ENCODE measurements at regions not wholly inside any gene's neighbourhood (a gene's known extent, or its start where the extent isn't known, plus 50 kb on each side); places are given as distances from the start of the nearest gene placed in this dataset.

DNA sequence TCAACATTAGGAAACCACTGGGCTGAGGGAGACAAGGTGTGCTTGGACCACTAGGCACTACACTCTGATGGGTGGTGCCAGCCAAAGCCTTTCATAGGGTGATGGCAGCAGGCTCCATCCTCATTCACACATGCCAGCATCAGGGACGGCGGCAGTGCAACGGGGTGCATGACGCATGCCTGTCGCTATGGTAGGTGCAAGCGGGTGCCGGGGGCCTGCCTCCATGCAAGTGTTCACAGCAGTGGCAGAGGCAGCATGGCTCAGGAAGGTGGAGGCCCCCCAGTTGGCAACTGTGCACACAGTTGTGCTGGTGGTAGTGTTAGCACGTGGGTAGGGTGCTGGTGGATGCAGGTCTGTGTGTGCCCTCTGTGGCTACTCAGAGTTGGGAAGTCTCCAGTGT, 184.1 kb downstream of the RELL1 start:
- no peak overlapping the region for H3K4me3 ChIP-seq (ENCODE audit: low read depth, low read length)
- no peaks in the 10 kb centered on the region for H3K36me3 ChIP-seq (ENCODE audit: control insufficient read depth in 2 of 2, insufficient read depth in 1 of 2, low read length in 2 of 2)
- H3K27ac ChIP-seq (ENCODE audit: extremely low read depth, low read depth, low read length), result no peak overlapping the region
- no peaks in the 10 kb centered on the region for H3K4me1 ChIP-seq (ENCODE audit: control insufficient read depth, insufficient read depth, low read length)
- H3K9me3 ChIP-seq (ENCODE audit: control insufficient read depth, insufficient read depth, low read depth, low read length), result no peaks in the 10 kb centered on the region
- TF ChIP-seq ZNF175 (tag by site-specific recombination; IDR thresholded peaks at IDR 0.05), result no peak
- TF ChIP-seq, protein P1, sequence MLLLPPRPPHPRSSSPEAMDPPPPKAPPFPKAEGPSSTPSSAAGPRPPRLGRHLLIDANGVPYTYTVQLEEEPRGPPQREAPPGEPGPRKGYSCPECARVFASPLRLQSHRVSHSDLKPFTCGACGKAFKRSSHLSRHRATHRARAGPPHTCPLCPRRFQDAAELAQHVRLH (tag by site-specific recombination; IDR thresholded peaks at IDR 0.05), result no peak
- no peak for TF ChIP-seq ZNF558 (tag by site-specific recombination; IDR thresholded peaks at IDR 0.05)
- TF ChIP-seq GLI4 (tag by site-specific recombination; IDR thresholded peaks at IDR 0.05), result no peak
- no peak for TF ChIP-seq ZNF701 (tag by site-specific recombination; IDR thresholded peaks at IDR 0.05)
- no peak for TF ChIP-seq ZNF302 (tag by site-specific recombination; IDR thresholded peaks at IDR 0.05; ENCODE audit: low read depth)
- TF ChIP-seq ZNF335 (tag by site-specific recombination; conservative IDR thresholded peaks at IDR 0.05), result no peak
- no peak for TF ChIP-seq TRIM28 (IDR thresholded peaks at IDR 0.05; ENCODE audit: borderline replicate concordance, low read length)
- TF ChIP-seq, protein P2, sequence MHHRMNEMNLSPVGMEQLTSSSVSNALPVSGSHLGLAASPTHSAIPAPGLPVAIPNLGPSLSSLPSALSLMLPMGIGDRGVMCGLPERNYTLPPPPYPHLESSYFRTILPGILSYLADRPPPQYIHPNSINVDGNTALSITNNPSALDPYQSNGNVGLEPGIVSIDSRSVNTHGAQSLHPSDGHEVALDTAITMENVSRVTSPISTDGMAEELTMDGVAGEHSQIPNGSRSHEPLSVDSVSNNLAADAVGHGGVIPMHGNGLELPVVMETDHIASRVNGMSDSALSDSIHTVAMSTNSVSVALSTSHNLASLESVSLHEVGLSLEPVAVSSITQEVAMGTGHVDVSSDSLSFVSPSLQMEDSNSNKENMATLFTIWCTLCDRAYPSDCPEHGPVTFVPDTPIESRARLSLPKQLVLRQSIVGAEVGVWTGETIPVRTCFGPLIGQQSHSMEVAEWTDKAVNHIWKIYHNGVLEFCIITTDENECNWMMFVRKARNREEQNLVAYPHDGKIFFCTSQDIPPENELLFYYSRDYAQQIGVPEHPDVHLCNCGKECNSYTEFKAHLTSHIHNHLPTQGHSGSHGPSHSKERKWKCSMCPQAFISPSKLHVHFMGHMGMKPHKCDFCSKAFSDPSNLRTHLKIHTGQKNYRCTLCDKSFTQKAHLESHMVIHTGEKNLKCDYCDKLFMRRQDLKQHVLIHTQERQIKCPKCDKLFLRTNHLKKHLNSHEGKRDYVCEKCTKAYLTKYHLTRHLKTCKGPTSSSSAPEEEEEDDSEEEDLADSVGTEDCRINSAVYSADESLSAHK (tag by site-specific recombination; IDR thresholded peaks at IDR 0.05), result no peak
- TF ChIP-seq, protein P3, sequence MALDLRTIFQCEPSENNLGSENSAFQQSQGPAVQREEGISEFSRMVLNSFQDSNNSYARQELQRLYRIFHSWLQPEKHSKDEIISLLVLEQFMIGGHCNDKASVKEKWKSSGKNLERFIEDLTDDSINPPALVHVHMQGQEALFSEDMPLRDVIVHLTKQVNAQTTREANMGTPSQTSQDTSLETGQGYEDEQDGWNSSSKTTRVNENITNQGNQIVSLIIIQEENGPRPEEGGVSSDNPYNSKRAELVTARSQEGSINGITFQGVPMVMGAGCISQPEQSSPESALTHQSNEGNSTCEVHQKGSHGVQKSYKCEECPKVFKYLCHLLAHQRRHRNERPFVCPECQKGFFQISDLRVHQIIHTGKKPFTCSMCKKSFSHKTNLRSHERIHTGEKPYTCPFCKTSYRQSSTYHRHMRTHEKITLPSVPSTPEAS (tag by site-specific recombination; IDR thresholded peaks at IDR 0.05), result no peak
- CTCF ChIA-PET, result no interaction called here
- POLR2A ChIA-PET, result no interaction called here

Measured in HEK293 (cell line).